ENCODE measurements at regions not wholly inside any gene's neighbourhood (a gene's known extent, or its start where the extent isn't known, plus 50 kb on each side); places are given as distances from the start of the nearest gene placed in this dataset.

- TF ChIP-seq, protein P1, sequence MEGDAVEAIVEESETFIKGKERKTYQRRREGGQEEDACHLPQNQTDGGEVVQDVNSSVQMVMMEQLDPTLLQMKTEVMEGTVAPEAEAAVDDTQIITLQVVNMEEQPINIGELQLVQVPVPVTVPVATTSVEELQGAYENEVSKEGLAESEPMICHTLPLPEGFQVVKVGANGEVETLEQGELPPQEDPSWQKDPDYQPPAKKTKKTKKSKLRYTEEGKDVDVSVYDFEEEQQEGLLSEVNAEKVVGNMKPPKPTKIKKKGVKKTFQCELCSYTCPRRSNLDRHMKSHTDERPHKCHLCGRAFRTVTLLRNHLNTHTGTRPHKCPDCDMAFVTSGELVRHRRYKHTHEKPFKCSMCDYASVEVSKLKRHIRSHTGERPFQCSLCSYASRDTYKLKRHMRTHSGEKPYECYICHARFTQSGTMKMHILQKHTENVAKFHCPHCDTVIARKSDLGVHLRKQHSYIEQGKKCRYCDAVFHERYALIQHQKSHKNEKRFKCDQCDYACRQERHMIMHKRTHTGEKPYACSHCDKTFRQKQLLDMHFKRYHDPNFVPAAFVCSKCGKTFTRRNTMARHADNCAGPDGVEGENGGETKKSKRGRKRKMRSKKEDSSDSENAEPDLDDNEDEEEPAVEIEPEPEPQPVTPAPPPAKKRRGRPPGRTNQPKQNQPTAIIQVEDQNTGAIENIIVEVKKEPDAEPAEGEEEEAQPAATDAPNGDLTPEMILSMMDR (IDR thresholded peaks at IDR 0.05): no peak
- no peak for TF ChIP-seq POLR2AphosphoS5 (IDR thresholded peaks at IDR 0.05)
- TF ChIP-seq POLR2A (IDR thresholded peaks at IDR 0.05): no peak
- WGBS: 71% methylated on average over 4 of the region's 4 CpGs
- no peaks in the 10 kb centered on the region for H3K27me3 ChIP-seq (replicated peaks; ENCODE audit: insufficient read depth)
- DNase-seq (ENCODE audit: low spot score): no peak
- no peak overlapping the region for H3K4me3 ChIP-seq
- no peak overlapping the region for H3K27ac ChIP-seq
- intact Hi-C loops (cut with DNase I): no loop called here
- no peaks in the 10 kb centered on the region for H3K36me3 ChIP-seq
- H3K9me3 ChIP-seq: no peaks in the 10 kb centered on the region
- peaks cover 5% of the 10 kb centered on the region for H3K4me1 ChIP-seq (replicated peaks)
These were observed 78.5 kb upstream of the EIF5 start for GRCh38 chr14:103255555-103255954.

DNA sequence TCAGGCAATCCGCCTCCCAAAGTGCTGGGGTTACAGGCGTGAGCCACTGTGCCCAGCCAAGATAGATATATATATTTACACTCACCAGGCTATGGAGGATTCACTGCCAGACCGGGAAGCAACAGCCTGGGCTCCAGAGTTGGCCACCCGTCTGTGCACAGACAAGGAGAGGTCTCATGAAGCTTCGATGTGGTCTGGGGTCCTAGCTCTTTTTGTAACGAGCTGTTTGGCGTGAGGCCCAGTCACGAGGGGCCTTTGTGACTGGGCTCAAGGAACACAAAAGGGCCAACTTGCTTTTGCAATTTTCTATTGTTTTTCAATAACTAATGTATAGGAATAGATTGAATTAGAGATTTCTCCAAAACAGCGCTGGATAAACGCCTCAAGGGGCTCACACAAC lies 77.6 kb upstream of the EIF5 start:
- intact Hi-C loops (cut with DNase I): no loop called here
- Histone ChIP-seq H3K4me1 (replicated peaks) (peaks cover 5% of the 10 kb centered on the region), H3K4me3 (no peak overlapping the region), H3K27ac (no peak overlapping the region), H3K27me3 (replicated peaks; ENCODE audit: insufficient read depth) (no peaks in the 10 kb centered on the region), H3K9me3 (no peaks in the 10 kb centered on the region), H3K36me3 (no peaks in the 10 kb centered on the region)
- WGBS: 50% methylated on average over 10 of the region's 10 CpGs
- TF ChIP-seq POLR2AphosphoS5 (IDR thresholded peaks at IDR 0.05): no peak
- TF ChIP-seq POLR2A (IDR thresholded peaks at IDR 0.05): no peak
- TF ChIP-seq, protein P1 (IDR thresholded peaks at IDR 0.05): no peak
- no peak for DNase-seq (ENCODE audit: low spot score)

- Histone ChIP-seq H3K4me1 (replicated peaks) (peaks cover 5% of the 10 kb centered on the region), H3K4me3 (no peak overlapping the region), H3K9me3 (no peaks in the 10 kb centered on the region), H3K27ac (no peak overlapping the region), H3K27me3 (replicated peaks; ENCODE audit: insufficient read depth) (no peaks in the 10 kb centered on the region), H3K36me3 (no peaks in the 10 kb centered on the region)
- no peak for DNase-seq (ENCODE audit: low spot score)
- intact Hi-C loops (cut with DNase I): no loop called here
- WGBS: 85% methylated on average over 4 of the region's 4 CpGs
- TF ChIP-seq POLR2AphosphoS5 (IDR thresholded peaks at IDR 0.05) (no peak), POLR2A (IDR thresholded peaks at IDR 0.05) (no peak)
- TF ChIP-seq, protein P1 (IDR thresholded peaks at IDR 0.05): no peak
These were observed 76.7 kb upstream of the EIF5 start for GRCh38 chr14:103257211-103257962.

DNA sequence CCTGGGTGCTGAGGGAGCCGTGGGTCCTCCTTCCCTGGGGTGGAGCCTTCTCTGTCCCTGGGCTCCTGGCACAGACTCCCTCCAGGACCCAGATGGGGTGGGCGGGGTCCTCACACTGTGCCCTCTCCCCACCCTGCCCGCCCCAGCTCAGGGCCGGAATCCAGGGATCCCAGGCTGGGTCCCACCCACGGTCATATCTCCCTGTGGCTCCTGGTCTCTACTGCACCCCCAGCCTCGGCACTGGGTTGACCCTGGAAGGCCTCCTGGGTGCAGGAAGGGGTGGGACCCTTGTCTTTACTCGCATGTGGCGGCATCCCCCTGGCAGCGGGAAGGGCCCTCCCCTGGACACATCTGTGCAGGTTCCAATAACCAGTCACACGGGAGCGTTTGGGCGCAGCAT lies 75.8 kb upstream of the EIF5 start:
- Histone ChIP-seq H3K27ac (no peak overlapping the region), H3K4me1 (replicated peaks) (peaks cover 5% of the 10 kb centered on the region), H3K4me3 (no peak overlapping the region), H3K9me3 (no peaks in the 10 kb centered on the region), H3K27me3 (replicated peaks; ENCODE audit: insufficient read depth) (no peaks in the 10 kb centered on the region), H3K36me3 (no peaks in the 10 kb centered on the region)
- no peak for DNase-seq (ENCODE audit: low spot score)
- intact Hi-C loops (cut with DNase I): no loop called here
- TF ChIP-seq POLR2A (IDR thresholded peaks at IDR 0.05) (no peak), POLR2AphosphoS5 (IDR thresholded peaks at IDR 0.05) (no peak)
- TF ChIP-seq, protein P1 (IDR thresholded peaks at IDR 0.05): no peak
- WGBS: 88% methylated on average over 12 of the region's 12 CpGs

DNA sequence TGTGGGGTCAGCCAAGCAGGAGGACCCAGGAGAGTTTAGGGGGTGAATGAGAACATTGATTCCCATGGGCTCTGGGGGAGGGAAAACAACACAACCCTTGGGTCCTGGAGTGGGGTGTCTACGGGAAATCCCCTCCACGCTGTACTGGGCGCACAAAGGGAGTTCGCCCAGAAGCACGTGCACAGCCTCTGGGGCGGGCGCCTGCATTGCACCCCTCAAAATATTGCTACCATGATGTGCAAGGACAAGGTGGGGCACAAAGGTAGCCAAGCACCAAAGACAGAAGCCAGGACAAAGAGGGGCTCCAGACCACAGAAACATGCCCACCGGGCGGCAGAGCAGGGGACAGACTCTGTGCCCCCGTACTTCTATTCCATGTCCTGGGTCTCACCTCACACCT lies 74.9 kb upstream of the EIF5 start:
- H3K4me3 ChIP-seq: no peak overlapping the region
- H3K27me3 ChIP-seq (replicated peaks; ENCODE audit: insufficient read depth): no peaks in the 10 kb centered on the region
- no peak for TF ChIP-seq POLR2AphosphoS5 (IDR thresholded peaks at IDR 0.05)
- no peak for TF ChIP-seq POLR2A (IDR thresholded peaks at IDR 0.05)
- TF ChIP-seq, protein P1 (IDR thresholded peaks at IDR 0.05): no peak
- no peak overlapping the region for H3K27ac ChIP-seq
- no peaks in the 10 kb centered on the region for H3K9me3 ChIP-seq
- 95% methylated on average over 10 of the region's 10 CpGs for WGBS
- H3K4me1 ChIP-seq (replicated peaks): peaks cover 5% of the 10 kb centered on the region
- intact Hi-C loops (cut with DNase I): no loop called here
- no peaks in the 10 kb centered on the region for H3K36me3 ChIP-seq
- DNase-seq (ENCODE audit: low spot score): no peak
